Neural progenitor cell (in vitro differentiated cells): ENCODE measurements at regions not wholly inside any gene's neighbourhood (a gene's known extent, or its start where the extent isn't known, plus 50 kb on each side); places are given as distances from the start of the nearest gene placed in this dataset.
"Not testable (repeated sequence)": the region's sequence is repeated elsewhere in the genome, so short reads cannot be mapped to it uniquely, and the experiment has no call there.

Experiments
- EZH2 ChIP-seq: fragments of 200-600 bp; sonication (generic); IDR thresholded peaks from 2 replicates; pipeline ENCODE4 v1.6.1; 2017; ENCODE audit warnings: antibody characterized with exemption, mild to moderate bottlenecking, moderate library complexity
- EZH2phosphoT487 ChIP-seq: fragments of 200-600 bp; sonication (generic); IDR thresholded peaks from 2 replicates; pipeline ENCODE4 v1.6.1; 2017; ENCODE audit warnings: antibody characterized with exemption
- TF ChIP-seq, protein P1 (sequence below): fragments of 200-600 bp; sonication (generic); IDR thresholded peaks from 2 replicates; pipeline ENCODE4 v1.5.1; 2017; ENCODE audit warnings: antibody characterized with exemption, mild to moderate bottlenecking

DNA sequence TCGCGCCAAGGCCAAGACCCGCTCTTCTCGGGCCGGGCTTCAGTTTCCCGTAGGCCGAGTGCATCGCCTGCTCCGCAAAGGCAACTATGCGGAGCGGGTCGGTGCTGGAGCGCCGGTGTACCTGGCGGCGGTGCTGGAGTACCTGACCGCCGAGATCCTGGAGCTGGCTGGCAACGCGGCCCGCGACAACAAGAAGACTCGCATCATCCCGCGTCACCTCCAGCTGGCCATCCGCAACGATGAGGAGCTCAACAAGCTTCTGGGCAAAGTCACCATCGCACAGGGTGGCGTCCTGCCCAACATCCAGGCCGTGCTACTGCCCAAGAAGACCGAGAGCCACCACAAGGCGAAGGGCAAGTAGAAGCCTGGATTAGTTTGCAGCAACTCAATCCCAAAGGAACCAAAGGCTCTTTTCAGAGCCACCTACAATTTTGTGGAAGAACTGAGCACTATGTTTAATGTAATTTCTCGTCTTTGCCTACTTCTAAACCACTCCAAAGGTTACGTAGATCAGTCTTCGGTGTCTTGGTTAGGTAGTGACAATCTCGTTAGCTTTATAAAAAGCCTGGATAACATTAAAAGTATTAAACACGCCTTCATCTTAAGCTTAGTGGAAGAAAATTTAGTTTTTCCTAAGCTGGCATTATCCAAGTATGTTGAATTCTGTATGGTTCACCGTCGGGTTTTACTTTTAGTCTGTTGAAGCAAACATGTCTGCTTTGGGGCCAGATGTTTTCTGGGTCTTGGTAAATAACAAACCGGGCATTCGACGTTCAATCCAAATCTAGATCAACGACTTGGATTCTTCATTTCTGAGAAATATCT is 103.7 kb downstream of the OR2B2 start:
- TF ChIP-seq, protein P1, sequence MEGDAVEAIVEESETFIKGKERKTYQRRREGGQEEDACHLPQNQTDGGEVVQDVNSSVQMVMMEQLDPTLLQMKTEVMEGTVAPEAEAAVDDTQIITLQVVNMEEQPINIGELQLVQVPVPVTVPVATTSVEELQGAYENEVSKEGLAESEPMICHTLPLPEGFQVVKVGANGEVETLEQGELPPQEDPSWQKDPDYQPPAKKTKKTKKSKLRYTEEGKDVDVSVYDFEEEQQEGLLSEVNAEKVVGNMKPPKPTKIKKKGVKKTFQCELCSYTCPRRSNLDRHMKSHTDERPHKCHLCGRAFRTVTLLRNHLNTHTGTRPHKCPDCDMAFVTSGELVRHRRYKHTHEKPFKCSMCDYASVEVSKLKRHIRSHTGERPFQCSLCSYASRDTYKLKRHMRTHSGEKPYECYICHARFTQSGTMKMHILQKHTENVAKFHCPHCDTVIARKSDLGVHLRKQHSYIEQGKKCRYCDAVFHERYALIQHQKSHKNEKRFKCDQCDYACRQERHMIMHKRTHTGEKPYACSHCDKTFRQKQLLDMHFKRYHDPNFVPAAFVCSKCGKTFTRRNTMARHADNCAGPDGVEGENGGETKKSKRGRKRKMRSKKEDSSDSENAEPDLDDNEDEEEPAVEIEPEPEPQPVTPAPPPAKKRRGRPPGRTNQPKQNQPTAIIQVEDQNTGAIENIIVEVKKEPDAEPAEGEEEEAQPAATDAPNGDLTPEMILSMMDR: not testable (repeated sequence)
- TF ChIP-seq EZH2phosphoT487, EZH2: not testable (repeated sequence)
